ENCODE measurements at regions not wholly inside any gene's neighbourhood (a gene's known extent, or its start where the extent isn't known, plus 50 kb on each side); places are given as distances from the start of the nearest gene placed in this dataset.

DNA sequence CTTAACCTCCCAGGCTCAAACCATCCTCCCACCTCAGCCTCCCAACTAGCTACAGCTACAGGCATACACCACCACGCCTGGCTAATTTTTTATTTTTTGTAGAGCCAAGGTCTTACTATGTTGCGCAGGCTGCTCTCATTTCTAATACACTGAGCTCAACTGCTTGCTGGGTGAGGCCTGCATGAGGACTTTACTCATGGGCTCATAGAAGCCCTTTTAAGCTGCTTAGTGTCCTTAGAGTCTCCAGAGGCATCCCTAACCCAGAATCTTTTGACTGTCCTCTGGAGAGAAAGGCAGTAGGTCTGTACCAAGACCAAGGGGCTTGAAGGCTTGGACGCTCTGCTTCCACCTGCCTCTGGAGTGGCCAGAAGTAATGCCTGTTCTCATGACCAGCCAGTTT lies 141.6 kb downstream of the TM9SF2 start:
- TF ChIP-seq CTCF (conservative IDR thresholded peaks at IDR 0.05): no peak
- no peak for TF ChIP-seq EZH2 (IDR thresholded peaks at IDR 0.05; ENCODE audit: low read depth)
